Endothelial cell of umbilical vein (primary cell): ENCODE measurements at regions not wholly inside any gene's neighbourhood (a gene's known extent, or its start where the extent isn't known, plus 50 kb on each side); places are given as distances from the start of the nearest gene placed in this dataset.

ENCODE experiments used
- BruUV-seq: library from RNA; stranded (reverse); fragments of 400-500 nt; replicated peaks from 2 replicates; lab custom pipeline; 2021; lab: Mats Ljungman, UMichigan
- CTCF ChIA-PET: fragments of 300-600, 350-600 bp; sonication (Branson Sonifier 250); formaldehyde crosslinking; loops from one replicate; lab custom pipeline; 2021; ENCODE audit warnings: antibody characterized with exemption, inconsistent platforms; lab: Charles Lee
- POLR2A ChIA-PET: fragments of 300-600, 350-600 bp; sonication (Branson Sonifier 250); formaldehyde crosslinking; loops from one replicate; lab custom pipeline; 2021; ENCODE audit warnings: antibody characterized with exemption, inconsistent platforms; lab: Charles Lee
- DNase-seq: peaks from one replicate; pipeline ENCODE4 v3.0.0-alpha.2; 2011; ENCODE audit warnings: low read depth, low spot score
- FAIRE-seq: peaks from 2 replicates; lab custom pipeline; 2011; peaks lifted over from hg19 to GRCh38; lab: Jason Lieb, UNC
- H2AFZ ChIP-seq: 2 replicates; pipeline ENCODE4 v1.6.0; 2012; ENCODE audit warnings: low read depth, low read length, control low read depth, inconsistent platforms
- H3K27ac ChIP-seq: 2 replicates; pipeline ENCODE4 v1.5.1; 2011; ENCODE audit warnings: low read depth, mild to moderate bottlenecking, control low read depth, low read length, moderate library complexity; ENCODE audit not compliant: insufficient read depth
- H3K27me3 ChIP-seq, 2 experiments: 2 replicates each; pipeline versions ENCODE4 v1.6.0 to v1.6.1; 2011; ENCODE audit warnings: low read length in 2 of 2, mixed read lengths in 1 of 2; ENCODE audit not compliant: control insufficient read depth in 2 of 2, insufficient read depth in 2 of 2
- H3K36me3 ChIP-seq, 2 experiments: 2 replicates in 1 of 2; 3 replicates in 1 of 2; pipeline ENCODE4 v1.5.1; 2011; ENCODE audit warnings: low read length in 2 of 2, mild to moderate bottlenecking in 1 of 2, moderate library complexity in 1 of 2; ENCODE audit not compliant: control insufficient read depth in 2 of 2, insufficient read depth in 2 of 2; ENCODE audit errors: extremely low read depth in 1 of 2
- H3K4me1 ChIP-seq: 3 replicates; pipeline ENCODE4 v1.5.1; 2011; ENCODE audit warnings: mild to moderate bottlenecking, low read length; ENCODE audit not compliant: control insufficient read depth, insufficient read depth; ENCODE audit errors: extremely low read depth
- H3K4me2 ChIP-seq: 2 replicates; pipeline ENCODE4 v1.6.1; 2011; ENCODE audit warnings: low read length, control low read depth, mixed read lengths; ENCODE audit not compliant: insufficient read depth
- H3K4me3 ChIP-seq, 3 experiments: fragments of 200-600 bp in 1 of 3; sonication (generic), shearing (Covaris generic) in 1 of 3; replicated peaks in 1 of 3; 2 replicates each; pipeline ENCODE4 v1.5.1; 2011 to 2016; ENCODE audit warnings: control low read depth in 3 of 3, low read length in 3 of 3, mild to moderate bottlenecking in 2 of 3, inconsistent platforms in 1 of 3, low read depth in 1 of 3, moderate library complexity in 1 of 3; ENCODE audit not compliant: insufficient read depth in 1 of 3
- H3K79me2 ChIP-seq: 2 replicates; pipeline ENCODE4 v1.6.0; 2012; ENCODE audit warnings: low read length, inconsistent platforms; ENCODE audit not compliant: control insufficient read depth, insufficient read depth
- H3K9ac ChIP-seq: replicated peaks from 2 replicates; pipeline ENCODE3; 2011; ENCODE audit warnings: low read length, control low read depth; ENCODE audit not compliant: insufficient read depth; ENCODE audit errors: extremely low read depth
- H3K9me1 ChIP-seq: replicated peaks from 3 replicates; pipeline ENCODE4 v1.6.0; 2011; ENCODE audit warnings: mild to moderate bottlenecking, low read length; ENCODE audit not compliant: control insufficient read depth, insufficient read depth; ENCODE audit errors: extremely low read depth
- H3K9me3 ChIP-seq: replicated peaks from 2 replicates; pipeline ENCODE4 v1.5.1; 2012; ENCODE audit warnings: low read length, inconsistent platforms; ENCODE audit not compliant: control insufficient read depth, insufficient read depth
- H4K20me1 ChIP-seq: replicated peaks from 2 replicates; pipeline ENCODE3; 2011; ENCODE audit warnings: mild to moderate bottlenecking, low read length; ENCODE audit not compliant: control insufficient read depth, insufficient read depth; ENCODE audit errors: extremely low read depth
- FOS ChIP-seq: IDR thresholded peaks from 2 replicates; pipeline ENCODE4 v1.6.1; 2011; ENCODE audit warnings: mild to moderate bottlenecking, low read length, moderate library complexity, borderline replicate concordance; ENCODE audit not compliant: insufficient read depth
- MAX ChIP-seq: IDR thresholded peaks from 2 replicates; pipeline ENCODE4 v1.6.1; 2011; ENCODE audit not compliant: insufficient read depth, insufficient read length
- MYC ChIP-seq: IDR thresholded peaks from one replicate; pipeline ENCODE4 v1.6.1; 2011; ENCODE audit warnings: mild to moderate bottlenecking, low read depth, low read length
- dilution Hi-C: fragments of 300-500 bp; cut with MboI; formaldehyde crosslinking; loops from one replicate; pipeline ENCODE4 v1.15.0; 2019; ENCODE audit warnings: low sequenced_read_pairs; ENCODE audit not compliant: extremely low pct_ligation_motif_present
- intact Hi-C: fragments of 100-400 bp; cut with micrococcal nuclease; formaldehyde crosslinking; loops from one replicate; pipeline ENCODE4 v1.10.0; 2022
- TF ChIP-seq, protein P1 (sequence below), 2 donors: IDR thresholded peaks; 1 replicate in 1 of 2; 2 replicates in 1 of 2; pipeline ENCODE4 v1.5.1; 2011; ENCODE audit warnings: low read length in 2 of 2, mild to moderate bottlenecking in 2 of 2, moderate library complexity in 2 of 2, control low read depth in 1 of 2, inconsistent platforms in 1 of 2, low read depth in 1 of 2; ENCODE audit not compliant: insufficient read depth in 1 of 2; ENCODE audit errors: extremely low read depth in 1 of 2

DNA sequence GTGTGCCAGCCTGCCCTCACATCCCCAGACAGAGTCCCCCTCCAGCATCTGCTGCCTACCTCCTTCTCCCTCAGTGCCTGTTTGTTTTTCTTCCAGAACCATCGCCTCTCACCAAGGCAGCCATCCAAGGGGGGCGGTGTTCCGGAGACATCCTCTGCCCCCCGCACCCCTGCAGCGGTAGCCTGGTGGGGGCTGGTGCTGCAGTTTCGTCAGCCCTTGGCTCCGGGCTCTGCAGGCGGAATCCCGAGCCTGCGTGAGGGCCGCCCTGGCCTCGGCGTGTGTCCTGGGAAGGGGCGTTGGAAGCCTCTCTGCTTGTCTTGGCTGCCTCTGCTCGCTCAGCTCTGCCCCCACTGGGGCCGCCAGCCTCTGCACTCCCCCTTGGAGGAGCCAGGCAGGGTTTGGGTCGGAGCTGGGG lies 126.0 kb upstream of the CIBAR2 start:
- no peaks in the 10 kb centered on the region for H3K36me3 ChIP-seq
- H3K9me1 ChIP-seq: no peaks in the 10 kb centered on the region
- H4K20me1 ChIP-seq: no peaks in the 10 kb centered on the region
- no peak overlapping the region for H3K4me2 ChIP-seq
- TF ChIP-seq MYC (no peak), MAX (no peak), FOS (no peak)
- TF ChIP-seq, protein P1, sequence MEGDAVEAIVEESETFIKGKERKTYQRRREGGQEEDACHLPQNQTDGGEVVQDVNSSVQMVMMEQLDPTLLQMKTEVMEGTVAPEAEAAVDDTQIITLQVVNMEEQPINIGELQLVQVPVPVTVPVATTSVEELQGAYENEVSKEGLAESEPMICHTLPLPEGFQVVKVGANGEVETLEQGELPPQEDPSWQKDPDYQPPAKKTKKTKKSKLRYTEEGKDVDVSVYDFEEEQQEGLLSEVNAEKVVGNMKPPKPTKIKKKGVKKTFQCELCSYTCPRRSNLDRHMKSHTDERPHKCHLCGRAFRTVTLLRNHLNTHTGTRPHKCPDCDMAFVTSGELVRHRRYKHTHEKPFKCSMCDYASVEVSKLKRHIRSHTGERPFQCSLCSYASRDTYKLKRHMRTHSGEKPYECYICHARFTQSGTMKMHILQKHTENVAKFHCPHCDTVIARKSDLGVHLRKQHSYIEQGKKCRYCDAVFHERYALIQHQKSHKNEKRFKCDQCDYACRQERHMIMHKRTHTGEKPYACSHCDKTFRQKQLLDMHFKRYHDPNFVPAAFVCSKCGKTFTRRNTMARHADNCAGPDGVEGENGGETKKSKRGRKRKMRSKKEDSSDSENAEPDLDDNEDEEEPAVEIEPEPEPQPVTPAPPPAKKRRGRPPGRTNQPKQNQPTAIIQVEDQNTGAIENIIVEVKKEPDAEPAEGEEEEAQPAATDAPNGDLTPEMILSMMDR (IDR thresholded peaks at IDR 0.05; ENCODE audit: extremely low read depth in 1 of 2, insufficient read depth in 1 of 2, low read depth in 1 of 2, low read length in 2 of 2): peak in 1 of 2 donors; percentile 44
- H3K27ac ChIP-seq: no peak overlapping the region
- intact Hi-C loops: no loop called here
- BruUV-seq: no TSS peak
- POLR2A ChIA-PET: interaction anchor here (0.6 kb wide), 1 partner anchor 25 kb away, joined by 3 read pairs; no protein-coding TSS in a partner anchor
- FAIRE-seq (no peak), DNase-seq (peak; percentile 59)
- no peak overlapping the region for H2AFZ ChIP-seq
- no peaks in the 10 kb centered on the region for H3K9me3 ChIP-seq
- H3K79me2 ChIP-seq: no peaks in the 10 kb centered on the region
- dilution Hi-C loops: no loop called here
- H3K9ac ChIP-seq: no peak overlapping the region
- H3K4me1 ChIP-seq: peaks cover 14% of the 10 kb centered on the region
- H3K27me3 ChIP-seq: no peaks in the 10 kb centered on the region
- no peak overlapping the region for H3K4me3 ChIP-seq
- CTCF ChIA-PET: interaction anchor here (1.9 to 2.0 kb wide), 2 partner anchors 14 to 123 kb away, joined by 7 to 8 read pairs; no protein-coding TSS in a partner anchor

DNA sequence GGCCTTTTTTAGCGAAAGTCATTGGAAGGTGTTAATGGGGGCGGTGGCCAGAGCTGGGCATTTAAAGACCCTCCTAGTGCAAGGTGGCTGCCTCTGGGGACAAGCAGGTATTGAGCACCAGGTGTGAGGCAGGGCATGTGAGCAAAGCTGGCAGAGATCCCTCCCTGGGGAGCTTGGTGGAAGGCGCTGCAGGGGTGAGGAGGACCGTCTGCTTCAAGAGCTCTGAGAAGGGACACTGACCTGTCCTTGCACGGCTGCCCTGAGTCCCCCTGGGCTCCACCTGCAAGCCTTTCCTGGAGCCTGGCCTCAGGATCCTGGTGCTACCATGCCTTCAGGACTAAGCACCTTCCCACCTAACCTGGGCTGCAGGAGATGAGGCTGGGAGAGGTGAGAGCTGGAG lies 127.0 kb upstream of the CIBAR2 start:
- H3K27me3 ChIP-seq: no peaks in the 10 kb centered on the region
- CTCF ChIA-PET: interaction anchor here (1.9 to 2.0 kb wide), 2 partner anchors 13 to 124 kb away, joined by 7 to 8 read pairs; no protein-coding TSS in a partner anchor
- intact Hi-C loops: no loop called here

More for the DNA sequence above, 127.0 kb upstream of the CIBAR2 start:
- Histone ChIP-seq H3K4me3 (no peak overlapping the region), H3K79me2 (no peaks in the 10 kb centered on the region), H3K27ac (no peak overlapping the region), H3K9me3 (no peaks in the 10 kb centered on the region), H3K4me2 (no peak overlapping the region), H3K4me1 (peaks cover 14% of the 10 kb centered on the region), H3K9ac (no peak overlapping the region), H3K9me1 (no peaks in the 10 kb centered on the region), H2AFZ (no peak overlapping the region), H4K20me1 (no peaks in the 10 kb centered on the region), H3K36me3 (no peaks in the 10 kb centered on the region)
- TF ChIP-seq, protein P1 (IDR thresholded peaks at IDR 0.05; ENCODE audit: extremely low read depth in 1 of 2, insufficient read depth in 1 of 2, low read depth in 1 of 2, low read length in 2 of 2): no peak
- POLR2A ChIA-PET: no interaction called here
- BruUV-seq: no TSS peak
- FAIRE-seq: no peak
- DNase-seq: no peak
- dilution Hi-C loops: no loop called here
